GM23248 (cell line): ENCODE measurements at regions not wholly inside any gene's neighbourhood (a gene's known extent, or its start where the extent isn't known, plus 50 kb on each side); places are given as distances from the start of the nearest gene placed in this dataset.

ENCODE experiments used
- DNase-seq: peaks from one replicate; pipeline ENCODE4 v3.0.0-alpha.2; 2015
- H2AFZ ChIP-seq: fragments of 200-600 bp; sonication (generic); 2 replicates; pipeline ENCODE4 v1.6.1; 2016; ENCODE audit warnings: antibody characterized with exemption
- H3F3A ChIP-seq: fragments of 200-600 bp; sonication (generic); 2 replicates; pipeline ENCODE4 v1.6.1; 2016; ENCODE audit warnings: mild to moderate bottlenecking, antibody characterized with exemption, mixed run types; ENCODE audit not compliant: insufficient read depth
- H3K27ac ChIP-seq: fragments of 200-600 bp; sonication (generic); 2 replicates; pipeline ENCODE4 v1.5.1; 2016; ENCODE audit warnings: mild to moderate bottlenecking
- H3K27me3 ChIP-seq: fragments of 200-600 bp; sonication (generic); replicated peaks from 2 replicates; pipeline ENCODE4 v1.6.1; 2016; ENCODE audit warnings: mild to moderate bottlenecking; ENCODE audit not compliant: insufficient read depth
- H3K36me3 ChIP-seq: fragments of 200-600 bp; sonication (generic); 2 replicates; pipeline ENCODE4 v1.6.1; 2016; ENCODE audit warnings: low read depth, mild to moderate bottlenecking
- H3K4me1 ChIP-seq: fragments of 200-600 bp; sonication (generic); 2 replicates; pipeline ENCODE4 v1.6.1; 2016; ENCODE audit warnings: mild to moderate bottlenecking; ENCODE audit not compliant: insufficient read depth
- H3K4me2 ChIP-seq: fragments of 200-600 bp; sonication (generic); one replicate; pipeline ENCODE4 v1.6.1; 2016; ENCODE audit warnings: mild to moderate bottlenecking; ENCODE audit not compliant: unreplicated experiment
- H3K4me3 ChIP-seq: fragments of 200-600 bp; sonication (generic); 2 replicates; pipeline ENCODE4 v1.5.1; 2016; ENCODE audit warnings: mild to moderate bottlenecking
- H3K79me2 ChIP-seq: fragments of 200-600 bp; sonication (generic); 2 replicates; pipeline ENCODE4 v1.6.1; 2016; ENCODE audit warnings: mild to moderate bottlenecking; ENCODE audit not compliant: insufficient read depth
- H3K9ac ChIP-seq: fragments of 200-600 bp; sonication (generic); 2 replicates; pipeline ENCODE4 v1.6.1; 2016; ENCODE audit warnings: mild to moderate bottlenecking
- H3K9me2 ChIP-seq: fragments of 200-600 bp; sonication (generic); 2 replicates; pipeline ENCODE4 v1.6.1; 2016; ENCODE audit warnings: mixed run types, mild to moderate bottlenecking, moderate library complexity; ENCODE audit not compliant: insufficient read depth
- H3K9me3 ChIP-seq: fragments of 200-600 bp; sonication (generic); one replicate; pipeline ENCODE4 v1.6.1; 2017; ENCODE audit warnings: low read depth
- H4K20me1 ChIP-seq: fragments of 200-600 bp; sonication (generic); 2 replicates; pipeline ENCODE4 v1.6.0; 2016; ENCODE audit not compliant: insufficient read depth
- EZH2 ChIP-seq: fragments of 200-600 bp; sonication (generic); IDR thresholded peaks from 2 replicates; pipeline ENCODE4 v1.6.1; 2018; ENCODE audit warnings: antibody characterized with exemption, mild to moderate bottlenecking; ENCODE audit not compliant: insufficient read depth, poor library complexity, severe bottlenecking
- EZH2phosphoT487 ChIP-seq: fragments of 200-600 bp; sonication (generic); IDR thresholded peaks from 2 replicates; pipeline ENCODE4 v1.6.1; 2018; ENCODE audit warnings: antibody characterized with exemption, moderate library complexity, mild to moderate bottlenecking, low read depth; ENCODE audit not compliant: insufficient read depth
- WGBS, 2 experiments: methylation state at CpG; one replicate each; pipeline ENCODE4 v1.1.6; 2015 to 2017; ENCODE audit warnings: low lambda C conversion rate in 2 of 2, low coverage in 1 of 2; ENCODE audit errors: missing lambda C conversion rate in 2 of 2; 5-methylcytosine and 5-hydroxymethylcytosine counted together
- in situ Hi-C: fragments of 300-500 bp; cut with MboI; formaldehyde crosslinking; loops from 2 replicates; pipeline ENCODE4 v1.15.0; 2020

DNA sequence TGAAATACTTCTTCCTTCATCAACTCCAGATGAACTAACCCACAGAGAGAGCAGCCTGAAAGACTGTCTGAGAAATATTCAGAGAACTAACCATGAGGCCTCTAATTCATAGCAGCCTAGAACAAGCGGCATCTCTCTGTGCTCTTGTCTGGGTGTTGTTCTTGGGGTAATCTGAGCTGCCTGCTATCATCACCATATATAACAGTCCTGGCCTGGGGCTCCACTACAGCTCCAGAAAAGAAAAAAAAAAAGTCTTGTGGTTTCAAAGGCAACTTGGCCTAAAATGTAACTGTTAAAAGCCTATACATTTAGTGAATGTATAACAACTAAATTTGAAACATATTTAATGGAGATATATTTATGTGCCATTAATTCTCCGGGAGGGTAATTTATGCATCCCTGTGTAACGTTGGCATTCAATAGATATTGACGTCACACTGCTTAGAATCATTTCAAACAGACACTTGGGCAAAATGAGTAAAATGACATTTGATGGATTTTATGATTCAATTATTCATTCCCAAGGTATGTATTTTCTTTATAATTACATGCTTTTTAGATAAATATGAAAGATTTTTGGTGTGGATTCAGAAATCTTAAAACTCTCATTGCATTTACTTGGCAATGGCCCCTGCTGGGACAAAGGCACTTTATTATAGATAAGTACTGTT lies 294.3 kb downstream of the HRH4 start:
- Histone ChIP-seq H3K9me2 (no peaks in the 10 kb centered on the region), H3K36me3 (no peaks in the 10 kb centered on the region), H3F3A (no peaks in the 10 kb centered on the region), H2AFZ (no peak overlapping the region), H3K9ac (no peak overlapping the region), H3K27ac (no peak overlapping the region), H4K20me1 (no peaks in the 10 kb centered on the region), H3K9me3 (no peaks in the 10 kb centered on the region), H3K27me3 (no peaks in the 10 kb centered on the region), H3K4me1 (0 out of 2 replicates have a peak, but pooled peaks cover 4% of the 10 kb centered on the region), H3K79me2 (no peaks in the 10 kb centered on the region), H3K4me2 (no peak overlapping the region), H3K4me3 (no peak overlapping the region)
- DNase-seq, result no peak
- TF ChIP-seq EZH2, result no peak
- TF ChIP-seq EZH2phosphoT487, result no peak
- 82 to 87% methylated on average over 4 of the region's 4 CpGs for WGBS, 2 experiments
- in situ Hi-C loops, result no loop called here

DNA sequence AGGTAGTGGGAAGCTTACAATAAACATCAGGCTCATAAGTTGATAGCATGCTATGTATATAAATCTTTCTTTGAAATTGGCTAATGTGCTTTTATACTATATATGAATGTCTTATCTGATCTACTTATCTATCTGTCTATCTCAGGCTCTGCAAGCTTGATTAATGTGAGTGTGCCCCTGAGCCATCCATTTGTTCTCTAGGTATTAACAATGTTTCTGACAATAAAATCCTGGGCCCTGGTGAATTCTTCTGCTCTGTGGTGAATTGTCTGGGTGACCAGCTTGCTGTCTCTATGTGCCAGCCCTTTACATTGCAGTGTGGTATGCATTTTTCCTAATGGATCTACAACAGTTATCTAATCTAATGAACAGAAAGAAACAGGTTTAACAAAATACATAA lies 295.9 kb downstream of the HRH4 start:
- Histone ChIP-seq H4K20me1 (no peaks in the 10 kb centered on the region), H3K27me3 (no peaks in the 10 kb centered on the region), H3K4me3 (no peak overlapping the region), H3K9ac (no peak overlapping the region), H2AFZ (no peak overlapping the region), H3K9me2 (no peaks in the 10 kb centered on the region), H3K9me3 (no peaks in the 10 kb centered on the region), H3K36me3 (no peaks in the 10 kb centered on the region), H3K4me1 (no peaks in the 10 kb centered on the region), H3F3A (no peaks in the 10 kb centered on the region), H3K4me2 (no peak overlapping the region), H3K79me2 (no peaks in the 10 kb centered on the region), H3K27ac (no peak overlapping the region)
- TF ChIP-seq EZH2phosphoT487 (no peak), EZH2 (no peak)
- DNase-seq, result no peak
- in situ Hi-C loops, result no loop called here

DNA sequence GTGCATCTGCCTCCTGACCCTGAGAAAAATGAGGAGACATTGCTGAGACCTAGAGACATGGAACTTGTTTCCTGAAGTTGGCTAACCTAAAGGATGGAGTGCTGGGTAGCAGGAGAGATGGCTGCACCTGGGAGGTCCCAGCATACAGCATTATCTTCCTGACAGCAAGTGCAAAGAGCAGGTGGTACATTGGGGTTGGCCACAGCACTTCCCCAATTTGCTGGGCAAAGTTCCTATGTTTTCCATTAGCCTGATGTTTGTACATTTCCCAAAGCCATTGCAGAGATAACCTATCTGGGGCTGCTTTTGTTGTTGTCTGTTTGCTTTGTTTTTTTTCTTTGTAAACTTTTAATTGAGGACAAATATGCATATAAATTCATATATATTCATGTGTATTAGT lies 296.7 kb downstream of the HRH4 start:
- no peak overlapping the region for H3K4me2 ChIP-seq
- no peaks in the 10 kb centered on the region for H3K36me3 ChIP-seq
- H3K79me2 ChIP-seq, result no peaks in the 10 kb centered on the region
- in situ Hi-C loops, result no loop called here
- H3K9me2 ChIP-seq, result no peaks in the 10 kb centered on the region
- no peak overlapping the region for H3K27ac ChIP-seq
- no peaks in the 10 kb centered on the region for H3K4me1 ChIP-seq
- H3K9me3 ChIP-seq, result no peaks in the 10 kb centered on the region
- H3K4me3 ChIP-seq, result no peak overlapping the region
- no peak overlapping the region for H2AFZ ChIP-seq
- no peaks in the 10 kb centered on the region for H3K27me3 ChIP-seq
- no peak overlapping the region for H3K9ac ChIP-seq
- DNase-seq, result no peak
- peaks cover 1% of the 10 kb centered on the region; the same call in 1 of the 2 replicates for H3F3A ChIP-seq
- TF ChIP-seq EZH2phosphoT487 (no peak), EZH2 (no peak)
- no peaks in the 10 kb centered on the region for H4K20me1 ChIP-seq

DNA sequence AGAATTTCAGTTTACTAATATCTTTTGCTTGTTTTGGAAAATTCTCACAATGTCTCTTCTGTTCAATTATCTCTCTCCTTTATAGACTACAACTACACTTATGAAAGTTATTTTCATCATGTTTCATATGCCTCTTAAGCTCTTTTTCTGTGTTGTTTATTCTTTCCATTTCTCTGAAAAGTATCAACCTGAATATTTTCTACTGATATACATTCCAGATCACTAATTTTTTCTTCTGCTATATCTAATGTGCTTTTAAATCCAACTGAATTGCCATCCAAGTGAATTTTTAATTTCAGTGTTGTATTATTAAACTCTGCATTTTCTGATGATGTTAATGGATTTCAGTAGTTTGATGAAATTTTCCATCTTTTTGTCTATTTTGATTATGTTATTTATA lies 301.3 kb downstream of the HRH4 start:
- TF ChIP-seq EZH2phosphoT487 (no peak), EZH2 (no peak)
- no peaks in the 10 kb centered on the region for H3K36me3 ChIP-seq
- H3K27ac ChIP-seq, result no peak overlapping the region
- in situ Hi-C loops, result no loop called here
- H3K4me2 ChIP-seq, result no peak overlapping the region
- H3K9me3 ChIP-seq, result no peaks in the 10 kb centered on the region
- no peak overlapping the region for H3K9ac ChIP-seq
- no peaks in the 10 kb centered on the region for H3K9me2 ChIP-seq
- no peak overlapping the region for H2AFZ ChIP-seq
- H3K4me1 ChIP-seq, result peaks cover 43% of the 10 kb centered on the region
- no peak overlapping the region for H3K4me3 ChIP-seq
- H3K27me3 ChIP-seq, result no peaks in the 10 kb centered on the region
- H3K79me2 ChIP-seq, result no peaks in the 10 kb centered on the region
- H3F3A ChIP-seq, result peaks cover 37% of the 10 kb centered on the region
- H4K20me1 ChIP-seq, result no peaks in the 10 kb centered on the region
- DNase-seq, result no peak

DNA sequence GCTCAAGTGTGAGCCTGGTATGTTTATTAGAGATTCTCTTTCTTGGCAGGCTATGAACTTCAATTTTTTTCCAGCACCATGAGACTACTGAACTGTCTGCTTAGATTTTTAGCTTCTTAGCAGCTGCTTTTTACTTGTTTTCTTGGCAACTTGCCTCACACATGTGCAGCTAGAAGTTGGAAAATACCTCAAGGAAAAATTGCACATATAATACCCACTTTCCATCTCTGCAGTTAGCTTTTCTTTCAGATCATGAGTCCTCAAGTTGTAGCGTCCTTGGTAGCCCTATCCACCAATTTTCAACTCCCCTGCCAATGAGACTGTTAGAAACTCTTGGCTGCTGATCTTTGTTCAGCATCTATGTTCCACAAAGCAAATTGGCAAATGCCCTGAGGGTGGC lies 302.1 kb downstream of the HRH4 start:
- Histone ChIP-seq H3K27ac (no peak overlapping the region), H3K36me3 (no peaks in the 10 kb centered on the region), H2AFZ (no peak overlapping the region), H3K79me2 (no peaks in the 10 kb centered on the region), H3K27me3 (no peaks in the 10 kb centered on the region), H3K4me3 (no peak overlapping the region), H3K9ac (no peak overlapping the region), H3K9me3 (no peaks in the 10 kb centered on the region), H3K9me2 (no peaks in the 10 kb centered on the region), H3F3A (peaks cover 37% of the 10 kb centered on the region), H3K4me2 (no peak overlapping the region), H3K4me1 (peaks cover 43% of the 10 kb centered on the region), H4K20me1 (no peaks in the 10 kb centered on the region)
- in situ Hi-C loops, result no loop called here
- 65 to 68% methylated on average over 1 of the region's 1 CpG for WGBS, 2 experiments
- DNase-seq, result peak; percentile 31
- TF ChIP-seq EZH2phosphoT487 (no peak), EZH2 (no peak)
